ENCODE measurements at regions not wholly inside any gene's neighbourhood (a gene's known extent, or its start where the extent isn't known, plus 50 kb on each side); places are given as distances from the start of the nearest gene placed in this dataset.

DNA sequence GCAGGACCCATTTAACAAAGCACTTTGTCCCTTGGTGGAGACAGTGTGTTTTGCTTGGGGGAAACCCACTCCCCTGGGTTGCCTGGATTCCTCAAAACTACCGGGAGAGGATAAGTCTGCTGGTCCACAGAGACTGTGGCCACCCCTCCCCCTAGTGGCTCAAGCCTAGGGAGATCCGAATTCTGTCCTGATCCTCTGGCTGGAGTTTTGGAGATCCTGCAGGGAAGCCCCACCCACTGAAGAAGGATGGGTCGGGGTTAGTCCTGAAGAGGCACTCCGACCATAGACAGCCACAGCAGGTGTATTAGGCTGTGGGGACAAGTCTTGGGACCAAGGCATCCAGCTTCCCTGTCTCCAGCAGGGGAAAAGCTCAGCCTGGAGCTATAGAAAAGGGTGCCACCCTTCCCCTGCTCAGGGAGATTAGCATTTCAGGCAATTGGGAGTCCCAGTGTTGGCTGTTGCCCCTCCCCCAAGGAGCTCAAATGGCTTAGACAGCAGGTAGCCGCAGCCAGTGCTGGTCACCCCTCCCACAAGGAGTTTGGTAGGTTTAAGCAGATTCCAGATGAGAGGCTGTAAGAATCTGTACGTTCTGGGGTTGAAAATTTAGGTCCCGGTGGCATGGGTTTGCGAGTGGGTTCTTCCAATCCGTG lies 750.0 kb downstream of the TBC1D32 start (continued):
- TF ChIP-seq RERE (CRISPR knock-in tag; IDR thresholded peaks at IDR 0.05; ENCODE audit: borderline replicate concordance) (no peak), ELF1 (tag; IDR thresholded peaks at IDR 0.05) (no peak)

GRCh38 chr6:120576061-120576460 lies 758.2 kb downstream of the TBC1D32 start:
- Histone ChIP-seq H3K27ac (ENCODE audit: extremely low read depth, low read depth, low read length) (no peak overlapping the region), H3K4me3 (no peak overlapping the region), H3K9ac (ENCODE audit: insufficient read depth in 1 of 2, low read depth in 2 of 2, low read length in 2 of 2) (no peak overlapping the region), H3K79me2 (ENCODE audit: control insufficient read depth, insufficient read depth, low read length) (no peaks in the 10 kb centered on the region), H2AFZ (ENCODE audit: low read depth, low read length) (no peak overlapping the region), H3K9me1 (ENCODE audit: control insufficient read depth, insufficient read depth, low read length) (no peaks in the 10 kb centered on the region), H3K9me3 (replicated peaks; ENCODE audit: control insufficient read depth, insufficient read depth, low read depth, low read length) (no peaks in the 10 kb centered on the region; the same call in 1 of the 2 replicates), H3K27me3 (ENCODE audit: control insufficient read depth in 2 of 2, insufficient read depth in 2 of 2, low read length in 2 of 2) (no peaks in the 10 kb centered on the region), H3K4me2 (ENCODE audit: insufficient read depth, low read length) (no peak overlapping the region), H3K4me1 (replicated peaks in 1 of 2; ENCODE audit: control insufficient read depth in 2 of 2, insufficient read depth in 2 of 2, low read length in 2 of 2) (no peaks in the 10 kb centered on the region), H3K36me3 (ENCODE audit: control insufficient read depth, insufficient read depth, low read length) (no peaks in the 10 kb centered on the region), H4K20me1 (replicated peaks; ENCODE audit: control insufficient read depth, insufficient read depth, low read length) (no peaks in the 10 kb centered on the region)
- ATAC-seq: no peak
- in situ Hi-C loops (cut with MboI) (no loop called here), intact Hi-C loops (cut with micrococcal nuclease) (no loop called here)
- no peak for DNase-seq (ENCODE audit: extremely low read depth in 1 of 4, low spot score in 3 of 4)
- POLR2A ChIA-PET: no interaction called here
- CTCF ChIA-PET (ENCODE audit: low intra/inter-chr PET ratio): no interaction called here
- BruUV-seq (replicated peaks): no TSS peak
- no peak for FAIRE-seq
- 2% methylated on average over 4 of the region's 4 CpGs for WGBS (ENCODE audit: insufficient coverage, low coverage, missing lambda C conversion rate)
- TF ChIP-seq ZNF277 (CRISPR knock-in tag; IDR thresholded peaks at IDR 0.05; ENCODE audit: borderline replicate concordance) (no peak), MTA3 (IDR thresholded peaks at IDR 0.05; ENCODE audit: borderline replicate concordance) (no peak), MAFF (IDR thresholded peaks at IDR 0.05; ENCODE audit: low read length) (no peak), COPS2 (conservative IDR thresholded peaks at IDR 0.05) (no peak), RERE (CRISPR knock-in tag; IDR thresholded peaks at IDR 0.05; ENCODE audit: borderline replicate concordance) (no peak), ZKSCAN3 (CRISPR knock-in tag; IDR thresholded peaks at IDR 0.05) (no peak)
- TF ChIP-seq, protein P1, sequence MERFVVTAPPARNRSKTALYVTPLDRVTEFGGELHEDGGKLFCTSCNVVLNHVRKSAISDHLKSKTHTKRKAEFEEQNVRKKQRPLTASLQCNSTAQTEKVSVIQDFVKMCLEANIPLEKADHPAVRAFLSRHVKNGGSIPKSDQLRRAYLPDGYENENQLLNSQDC (CRISPR knock-in tag; IDR thresholded peaks at IDR 0.05): no peak
